HG02759 (cell line): ENCODE measurements at regions not wholly inside any gene's neighbourhood (a gene's known extent, or its start where the extent isn't known, plus 50 kb on each side); places are given as distances from the start of the nearest gene placed in this dataset.
A peak's percentile ranks its signal among the peaks of the same experiment; 100 is the strongest.

Experiments used
- ATAC-seq: cut with Tn5 transposase; IDR thresholded peaks from one replicate; pipeline ENCODE4 v1.9.1; 2021; ENCODE audit warnings: mild to moderate bottlenecking, moderate library complexity; ENCODE audit not compliant: unreplicated experiment

DNA sequence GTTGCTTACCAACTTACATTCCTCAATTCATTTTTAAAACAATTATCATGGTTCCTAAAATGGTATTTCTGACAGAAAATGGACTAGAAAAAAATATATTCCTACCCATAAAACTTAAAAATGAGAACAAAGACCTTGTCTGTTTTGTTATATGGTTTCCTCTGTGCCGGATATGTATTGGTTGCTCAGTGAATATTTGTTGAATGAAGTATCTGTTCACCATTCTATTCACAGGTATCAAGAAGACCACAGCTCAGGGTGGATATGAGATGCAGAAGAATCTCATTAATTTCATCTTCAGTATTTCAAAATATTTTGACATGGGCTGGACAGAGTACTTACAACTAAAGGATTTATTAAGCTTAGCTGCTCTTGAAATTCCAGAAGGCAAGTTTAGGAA is 58.1 kb downstream of the TUSC7 start:
- ATAC-seq, result no peak

DNA sequence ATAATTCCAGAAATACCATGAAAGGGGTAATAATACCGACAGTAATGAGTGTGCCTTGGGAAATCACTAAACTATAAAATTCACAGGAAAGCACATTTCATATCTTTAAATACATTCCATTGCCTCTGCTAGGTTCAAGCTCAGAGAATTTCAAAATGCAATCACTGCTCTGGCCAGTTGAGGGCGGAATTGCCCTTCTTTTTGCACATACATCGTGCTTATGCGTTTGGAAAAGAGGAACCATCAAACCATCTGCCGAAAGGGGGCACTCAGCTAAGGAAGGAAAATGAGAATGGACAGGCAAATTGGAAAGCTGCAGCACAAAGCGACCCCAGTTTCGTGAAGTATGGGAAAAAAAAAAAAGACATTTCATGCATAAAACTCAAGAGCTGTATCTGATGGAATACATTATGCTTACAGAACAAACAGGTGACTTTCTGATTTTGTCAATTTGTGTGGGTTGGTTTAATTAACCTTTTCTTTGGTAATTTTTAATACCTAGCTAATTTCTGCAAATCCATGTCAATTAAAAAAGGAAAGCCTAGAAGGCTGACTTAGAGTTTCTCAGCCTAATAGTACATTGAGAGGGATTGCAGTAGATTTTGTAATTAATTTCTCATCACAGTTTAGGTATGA is 61.4 kb downstream of the TUSC7 start:
- peak; percentile 100 for ATAC-seq

DNA sequence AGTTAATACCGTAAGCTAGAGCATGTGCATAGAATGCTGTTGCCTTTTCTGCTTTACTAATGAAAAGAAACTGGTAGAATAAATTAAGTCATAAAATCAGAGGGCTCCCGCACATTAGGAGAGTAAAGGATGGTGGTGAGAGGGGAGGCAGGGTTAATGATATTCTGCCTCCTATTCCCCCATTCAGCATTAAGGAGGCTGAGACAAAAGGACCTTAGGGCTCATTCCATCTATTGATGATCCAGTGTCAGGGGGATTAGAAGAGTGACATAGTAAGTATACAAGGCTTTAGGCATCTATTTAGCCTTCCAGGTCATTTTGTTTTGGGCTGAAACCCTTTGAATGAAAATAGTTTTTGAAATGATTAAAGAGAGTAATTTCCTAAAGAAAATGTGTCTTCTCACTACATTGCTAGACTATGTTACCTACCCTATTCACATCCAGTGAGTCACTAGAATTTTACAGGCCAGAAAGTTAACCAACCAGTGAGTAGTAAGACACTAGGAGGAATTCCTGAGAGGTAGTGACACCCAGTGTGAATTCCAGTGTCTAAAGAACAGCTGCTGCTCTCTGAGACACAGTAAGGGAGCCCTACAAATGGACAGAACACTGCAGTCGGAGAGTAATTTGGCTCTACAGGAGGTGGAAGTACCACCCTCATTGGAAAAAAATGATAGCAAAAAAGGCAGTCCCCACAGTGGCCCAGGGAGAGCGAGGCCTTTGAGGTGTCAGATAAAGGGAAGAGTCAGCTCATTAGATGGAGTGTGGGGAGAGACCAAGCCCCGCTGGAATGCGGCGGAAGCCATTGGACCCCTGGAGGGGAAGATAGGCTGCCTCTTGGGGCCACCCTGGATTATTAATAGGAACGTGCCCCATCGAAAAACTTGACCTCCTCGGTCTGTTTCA is 67.6 kb downstream of the TUSC7 start:
- ATAC-seq, result no peak

DNA sequence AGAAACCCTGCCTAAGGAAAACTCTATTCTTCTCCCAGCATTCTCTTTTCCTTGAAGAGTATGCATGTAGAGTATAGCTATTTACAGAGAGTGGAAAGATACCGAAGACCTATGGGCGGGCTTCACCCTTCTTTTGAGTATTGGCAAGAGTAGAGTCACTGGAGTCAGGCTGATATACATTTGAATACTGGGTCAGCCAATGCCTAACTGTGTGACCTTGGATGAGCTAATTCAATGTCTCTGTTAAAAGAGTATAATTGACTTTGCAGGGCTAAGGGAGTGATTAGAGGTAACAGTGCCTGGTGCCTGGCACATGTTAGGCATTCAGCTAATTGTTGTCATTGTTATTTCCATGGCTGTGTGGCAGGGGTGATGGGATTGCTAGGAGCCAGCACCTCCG is 75.6 kb downstream of the TUSC7 start:
- ATAC-seq, result no peak

DNA sequence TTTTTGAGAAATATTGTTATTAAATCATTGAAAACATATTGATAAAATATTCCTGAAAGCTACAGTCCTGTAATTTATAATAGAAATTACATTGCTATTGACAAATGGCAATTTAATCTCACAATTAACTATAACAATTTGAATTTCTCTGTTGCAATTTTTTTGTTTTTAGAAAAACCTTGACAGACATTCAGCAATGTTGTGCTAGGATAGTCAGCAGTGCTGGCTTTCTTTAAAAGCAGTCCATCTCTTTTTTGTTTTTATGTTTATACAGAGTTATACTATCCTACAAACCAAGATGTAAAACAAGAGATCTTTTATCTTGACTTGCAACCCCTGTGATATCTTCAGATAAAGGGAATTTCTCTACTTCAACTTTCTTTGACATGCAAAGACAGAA is 93.1 kb downstream of the TUSC7 start:
- ATAC-seq, result no peak

DNA sequence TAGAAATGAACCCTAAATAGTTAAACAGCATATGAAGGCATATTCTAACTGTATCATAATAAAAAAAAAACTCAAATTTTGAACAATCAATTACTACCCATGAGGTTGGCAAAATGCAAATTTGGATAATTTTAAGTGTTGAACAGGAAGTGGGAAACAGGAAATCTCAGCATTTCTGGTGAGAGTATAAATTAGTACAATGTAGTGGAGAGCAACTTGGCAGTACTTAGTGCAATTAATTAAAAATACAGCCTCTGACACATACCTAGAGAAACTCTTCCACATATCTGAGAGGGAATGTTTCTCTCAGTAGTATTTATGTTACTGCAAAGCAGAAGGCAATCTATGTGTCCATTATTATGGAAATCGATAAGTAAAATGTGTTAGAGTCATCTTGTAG is 96.8 kb downstream of the TUSC7 start:
- ATAC-seq, result no peak

DNA sequence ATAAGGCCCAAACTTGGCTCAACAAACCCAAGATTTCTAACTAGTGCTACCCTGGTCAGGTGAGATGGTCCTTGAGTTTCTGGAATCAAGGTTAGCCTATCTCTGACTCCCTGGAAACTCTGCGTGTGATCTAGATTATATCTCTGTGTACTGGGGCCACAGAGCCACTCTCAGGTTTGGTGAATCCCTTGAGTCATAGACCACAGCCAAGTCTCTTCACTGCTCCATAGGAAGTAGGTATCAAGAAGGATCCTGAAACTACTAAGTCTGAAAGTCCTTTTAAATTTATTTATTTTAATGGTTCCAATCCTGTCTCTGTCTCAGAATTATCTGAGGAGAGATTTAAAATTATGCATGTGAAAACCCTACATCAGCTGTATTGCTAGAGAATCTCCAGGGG is 99.1 kb downstream of the TUSC7 start:
- no peak for ATAC-seq

DNA sequence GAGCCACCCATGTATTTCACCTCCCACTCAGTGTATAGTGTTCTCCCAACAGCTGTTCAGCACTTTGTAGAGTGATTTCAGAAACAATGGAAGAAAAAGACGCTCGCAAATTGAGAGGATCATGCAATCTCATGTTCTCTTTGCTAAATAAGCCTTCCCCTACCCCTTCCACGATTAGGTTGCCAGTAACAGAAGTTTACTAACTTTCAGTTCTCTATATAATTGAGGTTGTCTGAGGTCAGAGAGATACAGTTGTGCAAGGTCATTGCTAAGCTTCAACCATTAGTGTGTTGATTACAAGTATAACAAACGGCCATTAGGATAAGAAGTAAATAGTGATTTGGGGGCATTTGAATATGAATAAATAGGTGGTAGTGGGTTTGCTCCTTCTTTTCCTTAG is 99.6 kb downstream of the TUSC7 start:
- ATAC-seq, result no peak

DNA sequence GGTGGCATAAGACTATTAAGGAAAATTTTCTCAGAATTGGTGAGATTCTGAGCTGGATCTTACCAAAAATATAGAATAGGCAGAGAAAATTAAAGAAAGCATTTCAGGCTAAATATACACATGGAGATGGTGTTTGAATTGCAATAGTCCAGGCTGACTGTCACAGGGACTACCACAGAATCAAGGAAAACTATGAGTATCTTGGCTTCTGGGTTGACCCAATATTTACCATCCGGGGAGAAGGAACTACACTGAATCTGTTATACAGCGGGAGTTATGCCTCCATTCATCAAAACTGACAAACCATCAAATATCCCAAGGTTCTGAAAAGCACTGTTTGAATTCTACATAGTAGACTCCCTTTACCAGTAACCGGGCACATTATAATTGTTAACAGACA is 102.2 kb downstream of the TUSC7 start:
- no peak for ATAC-seq

DNA sequence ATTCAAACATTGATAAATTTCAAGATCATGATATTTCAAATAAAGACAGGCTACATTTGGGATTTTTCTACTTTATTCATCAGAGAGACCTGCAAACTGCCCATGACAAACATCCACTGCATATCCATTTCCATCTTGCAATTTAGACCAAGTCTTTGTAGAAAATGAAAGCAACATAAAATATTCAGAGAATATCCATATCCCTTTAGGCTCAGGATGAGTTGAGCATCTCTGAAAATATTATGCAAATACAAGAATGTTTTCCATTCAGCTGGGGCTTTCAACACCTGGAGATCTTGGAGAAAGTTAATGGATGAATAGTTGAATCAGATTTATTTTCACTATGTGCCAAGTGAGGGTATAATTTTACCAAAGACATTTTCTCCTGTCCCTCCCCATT is 103.4 kb downstream of the TUSC7 start:
- no peak for ATAC-seq

DNA sequence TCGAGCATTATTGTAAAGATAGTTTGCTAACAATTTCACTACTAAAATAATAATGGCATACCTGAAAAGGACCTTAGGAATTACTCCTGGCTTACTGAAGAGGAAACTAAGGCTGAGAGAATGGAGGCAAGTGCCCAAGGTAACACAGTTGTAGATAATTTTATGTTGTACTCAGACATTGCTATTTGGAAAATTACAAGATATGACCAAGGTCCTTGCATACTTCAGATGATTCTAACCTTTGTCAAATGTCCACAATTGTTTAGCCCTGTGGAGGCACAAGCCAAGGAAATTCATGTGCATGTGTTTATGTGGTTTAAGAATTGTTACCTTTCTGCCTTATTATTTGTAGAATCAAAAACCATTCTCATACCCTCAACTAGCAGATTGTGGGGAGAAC is 105.7 kb downstream of the TUSC7 start:
- ATAC-seq, result no peak

DNA sequence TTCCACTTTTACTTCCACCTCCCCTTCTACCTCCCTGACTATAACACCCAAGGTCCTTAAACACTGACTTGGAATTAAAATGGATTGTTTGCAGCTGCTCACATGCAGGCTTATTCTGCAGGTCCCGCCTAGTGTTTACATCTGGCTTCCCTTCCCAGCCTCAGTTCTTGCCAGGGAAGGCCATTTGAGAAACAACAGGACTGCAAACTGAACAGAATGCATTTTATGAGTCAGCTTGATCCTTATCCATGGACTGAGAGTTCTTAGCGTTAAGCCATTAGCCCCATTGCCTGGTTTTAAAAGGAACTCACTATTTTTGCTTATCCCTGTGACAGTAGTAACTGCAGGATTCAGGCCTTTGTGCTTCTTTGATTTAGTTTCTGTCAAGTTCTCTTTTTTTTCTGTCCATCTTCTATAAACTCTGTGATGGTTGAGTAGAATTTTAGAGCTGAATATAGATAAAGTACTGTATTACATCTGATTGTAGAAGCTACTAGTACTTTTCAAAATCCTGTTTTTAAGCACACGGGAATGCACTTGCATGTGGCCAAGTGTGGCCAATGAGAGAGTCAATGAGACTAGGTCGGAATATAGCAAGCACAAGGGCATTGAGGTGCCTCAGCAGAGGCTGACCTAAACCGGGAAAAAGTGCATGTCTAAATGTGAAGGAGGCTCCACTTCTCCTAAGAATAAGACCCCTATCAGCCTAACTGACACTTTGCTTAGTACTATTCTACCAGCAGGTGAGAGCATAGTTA is 106.4 kb downstream of the TUSC7 start:
- no peak for ATAC-seq

DNA sequence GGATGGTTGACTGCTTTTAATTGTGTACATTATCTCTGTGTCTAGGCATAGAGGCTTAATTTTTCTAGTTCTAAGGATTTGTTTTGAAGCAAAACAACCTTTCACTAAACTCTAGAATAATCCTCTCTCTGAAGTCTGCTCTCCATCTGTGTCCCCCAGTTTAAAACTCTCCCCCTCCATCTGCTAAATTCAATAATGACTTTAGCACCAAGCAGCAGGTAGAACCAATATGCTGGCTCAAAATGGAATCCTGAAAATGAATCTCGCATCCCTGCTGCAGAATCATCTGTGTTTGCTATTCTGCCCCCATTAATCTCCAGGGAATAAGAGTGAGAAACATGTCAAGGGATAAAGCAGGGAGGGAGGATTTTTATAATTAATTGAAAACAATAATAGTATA is 111.8 kb downstream of the TUSC7 start:
- no peak for ATAC-seq

DNA sequence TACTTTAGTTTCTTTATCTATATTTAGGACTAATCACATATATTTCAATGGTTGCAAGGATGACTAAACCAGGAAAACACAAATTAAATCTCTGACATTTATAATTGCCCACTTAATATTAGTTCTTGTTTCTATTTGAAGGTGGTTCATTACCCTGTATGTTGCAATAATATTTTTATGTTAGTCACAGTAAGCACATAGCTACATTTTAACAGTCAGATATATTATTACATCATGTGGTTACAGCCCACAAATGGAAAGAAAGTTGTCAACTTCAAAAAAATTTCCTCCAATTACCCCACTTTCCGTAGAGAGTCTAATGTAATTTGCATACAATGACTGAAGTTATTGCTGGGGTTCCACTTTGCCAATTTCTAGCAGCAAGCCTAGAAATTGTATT is 114.6 kb downstream of the TUSC7 start:
- ATAC-seq, result no peak

DNA sequence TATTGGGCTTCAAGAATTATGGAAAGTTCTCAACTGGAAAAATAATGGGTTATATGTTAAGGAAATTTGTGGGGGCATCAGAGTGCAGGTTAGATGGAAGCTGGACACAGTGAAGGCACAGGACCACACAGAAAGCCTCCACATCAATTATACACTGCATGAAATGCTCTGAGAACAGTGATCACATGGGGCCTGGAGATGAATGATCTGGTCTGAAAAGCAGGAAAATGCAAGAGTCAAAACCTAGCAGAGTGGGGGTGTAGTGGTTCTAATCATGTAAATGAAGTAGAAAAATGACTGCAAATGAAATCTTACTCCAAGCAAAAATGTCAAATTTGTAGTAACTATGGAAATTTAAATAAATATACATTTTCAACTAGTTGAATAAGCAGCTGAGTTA is 123.6 kb downstream of the TUSC7 start:
- ATAC-seq, result no peak

DNA sequence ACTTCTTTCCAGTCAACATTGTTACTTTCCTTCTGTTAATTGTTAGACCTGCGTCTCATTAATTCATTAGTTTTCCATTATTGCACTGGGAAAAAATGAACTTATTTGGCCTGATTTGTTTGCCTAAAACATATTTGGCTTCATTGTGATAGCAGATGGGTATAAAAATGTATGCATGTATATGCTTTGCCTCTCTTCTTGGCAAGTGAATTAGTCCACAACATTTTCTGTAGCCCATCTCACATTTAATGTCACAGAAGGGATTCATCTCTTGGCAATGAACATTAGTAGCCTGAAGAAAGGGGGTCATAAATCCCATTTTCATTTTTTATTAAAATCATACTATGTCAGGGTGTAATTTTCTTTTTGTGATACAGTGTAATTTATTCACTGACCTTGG is 125.2 kb downstream of the TUSC7 start:
- ATAC-seq, result no peak

DNA sequence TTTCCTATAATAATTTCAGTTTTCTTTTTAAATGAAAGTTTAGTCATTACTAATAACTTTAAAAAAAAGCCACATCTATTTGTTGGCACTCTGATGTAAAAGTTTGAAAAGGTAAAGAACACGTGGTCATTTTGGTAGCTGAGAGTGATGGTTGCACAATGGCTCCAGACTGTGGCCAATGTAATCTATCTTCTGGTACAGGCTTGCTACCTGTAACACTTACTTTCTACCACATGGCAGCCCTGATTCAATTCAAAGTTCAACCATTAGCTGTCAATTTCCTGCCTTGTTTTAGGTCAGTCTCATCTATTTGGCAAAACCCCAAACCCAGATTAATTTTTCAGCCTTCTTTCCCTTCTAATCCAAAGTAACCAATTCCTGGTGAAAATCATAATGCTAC is 126.1 kb downstream of the TUSC7 start:
- ATAC-seq, result no peak

DNA sequence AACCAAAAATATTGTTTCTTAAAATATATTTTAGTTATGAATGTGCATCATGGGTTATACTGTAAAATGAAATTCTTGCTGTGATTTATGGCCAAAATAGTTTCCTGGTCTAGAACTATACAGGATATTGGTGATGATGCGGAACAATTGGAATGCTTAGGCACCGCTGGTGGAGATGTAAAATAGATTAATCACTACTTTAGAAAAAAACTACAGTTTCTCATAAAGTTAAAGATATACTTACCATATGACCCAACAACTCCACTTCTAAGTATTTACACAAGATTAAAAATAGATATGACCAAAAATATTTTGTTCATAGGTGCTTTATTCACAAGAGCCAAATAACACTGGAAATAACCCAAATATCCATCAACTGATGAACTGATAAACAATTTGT is 126.7 kb downstream of the TUSC7 start:
- no peak for ATAC-seq

DNA sequence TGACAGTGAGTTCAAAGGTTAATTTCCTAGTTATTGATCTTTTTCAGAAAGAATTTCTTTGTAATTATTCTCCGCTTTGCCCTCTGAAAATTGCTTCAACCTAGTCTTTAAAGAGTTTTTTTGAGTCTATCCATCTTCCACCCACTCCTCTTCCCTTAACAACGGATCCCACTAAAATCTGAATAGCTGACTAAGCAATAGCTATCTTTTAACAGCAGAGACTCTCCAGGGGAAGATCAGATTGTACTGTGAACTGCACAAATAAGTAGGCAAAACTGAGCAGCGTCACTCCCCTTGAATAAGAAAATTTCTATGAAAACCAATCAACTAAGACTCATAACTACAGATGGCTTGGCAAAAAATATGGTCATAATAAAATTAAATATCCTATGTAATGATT is 127.9 kb downstream of the TUSC7 start:
- no peak for ATAC-seq

DNA sequence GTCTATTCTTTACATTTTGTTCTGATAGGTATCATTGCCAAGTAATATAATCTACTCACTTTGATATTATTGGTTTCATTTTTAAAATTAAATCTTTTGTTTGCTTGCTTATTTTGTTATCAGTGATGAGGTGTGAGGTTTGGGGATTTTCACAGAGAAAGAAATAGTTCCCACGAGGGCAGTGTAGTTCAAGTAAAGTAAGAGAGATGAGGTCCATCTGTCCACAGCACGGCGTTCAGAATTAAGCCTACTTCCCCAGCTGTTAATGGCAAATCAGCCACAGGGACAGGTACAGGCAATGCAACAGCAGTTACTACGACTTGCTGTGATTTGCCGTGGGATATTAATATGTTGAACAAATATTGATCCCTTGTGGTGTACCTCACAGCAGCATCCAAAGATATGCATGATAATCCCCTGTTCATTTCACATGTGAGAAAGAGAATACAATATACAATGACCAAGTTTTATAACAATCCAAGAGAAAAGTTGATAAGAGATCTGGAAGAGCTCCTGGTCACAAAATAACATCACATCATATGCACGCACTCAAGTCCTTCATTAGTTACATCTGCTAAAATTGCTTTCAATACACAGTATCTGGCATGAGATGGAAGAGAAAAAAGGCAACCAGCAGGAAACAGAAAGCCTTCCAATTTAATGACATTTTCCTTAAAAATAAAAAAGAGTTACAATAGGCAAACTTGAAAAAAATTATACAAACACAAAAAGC is 131.6 kb downstream of the TUSC7 start:
- no peak for ATAC-seq

DNA sequence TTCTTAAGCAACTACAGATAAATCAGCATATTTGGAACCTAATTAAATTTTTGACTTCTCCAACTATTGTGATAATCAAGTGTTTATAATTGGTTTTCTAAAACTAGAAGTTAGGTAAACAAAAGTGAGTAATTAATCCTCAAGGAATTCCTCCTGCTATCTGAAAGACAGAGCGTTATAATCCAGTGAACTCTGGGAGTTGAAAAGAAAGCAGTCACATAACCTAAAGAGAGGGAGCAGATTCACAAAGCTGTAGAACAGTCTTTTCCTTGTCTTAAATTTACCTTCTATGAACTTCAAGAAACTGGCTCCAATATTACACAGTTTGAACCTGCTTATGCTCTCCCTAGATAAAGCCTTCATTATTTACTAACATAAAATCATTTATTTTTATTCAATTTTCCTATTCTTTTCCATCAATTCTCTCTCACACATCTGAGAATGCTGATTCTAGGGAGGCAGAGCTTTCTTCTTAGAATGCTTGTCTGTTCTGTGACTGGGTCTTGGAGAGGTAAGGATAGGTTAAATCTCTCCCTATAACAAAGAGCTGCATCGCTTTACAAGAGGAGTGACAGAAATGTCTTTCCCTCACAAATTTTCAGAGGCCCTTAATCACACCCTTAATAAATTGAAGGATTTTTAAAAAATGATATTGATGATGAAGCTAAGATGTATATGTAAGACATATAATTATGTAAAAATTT is 132.8 kb downstream of the TUSC7 start:
- ATAC-seq, result no peak
